ENCODE measurements at regions not wholly inside any gene's neighbourhood (a gene's known extent, or its start where the extent isn't known, plus 50 kb on each side); places are given as distances from the start of the nearest gene placed in this dataset.

GRCh38 chr4:56213543-56213942, 173.7 kb downstream of the AASDH start:
- Histone ChIP-seq H2BK15ac (ENCODE audit: low read length) (no peak overlapping the region), H2BK20ac (ENCODE audit: low read length) (no peak overlapping the region), H4K20me1 (replicated peaks in 1 of 2; ENCODE audit: control insufficient read depth in 1 of 2, insufficient read depth in 2 of 2, low read length in 2 of 2) (peaks cover 9 to 10% of the 10 kb centered on the region in 2 experiments), H3K4me3 (ENCODE audit: extremely low read depth in 1 of 4, insufficient read depth in 2 of 4, low read depth in 3 of 4, low read length in 4 of 4) (no peak overlapping the region), H2AFZ (ENCODE audit: low read length) (no peak overlapping the region), H3K36me3 (ENCODE audit: control insufficient read depth in 2 of 4, insufficient read depth in 4 of 4, low read length in 3 of 4) (peaks cover 0 to 4% (median 0%) of the 10 kb centered on the region in 4 experiments; a peak in 1 of 8 replicates), H3K56ac (replicated peaks; ENCODE audit: insufficient read length, low read depth, low read length) (no peak overlapping the region), H3K4me1 (replicated peaks in 1 of 4; ENCODE audit: control insufficient read depth in 3 of 4, insufficient read depth in 4 of 4, low read length in 3 of 4) (peaks cover 0 to 5% (median under 1%) of the 10 kb centered on the region in 4 experiments; a peak in 5 of 7 replicates), H3K23me2 (ENCODE audit: low read depth, low read length) (no peaks in the 10 kb centered on the region; the same call in 1 of the 2 replicates), H3K18ac (ENCODE audit: extremely low read depth, low read length) (no peak overlapping the region), H3K14ac (ENCODE audit: insufficient read length) (no peak overlapping the region), H3K23ac (ENCODE audit: insufficient read length) (no peak overlapping the region), H2BK5ac (ENCODE audit: low read depth, low read length) (no peak overlapping the region), H2BK120ac (replicated peaks; ENCODE audit: low read depth, low read length) (no peak overlapping the region), H3K4me2 (ENCODE audit: insufficient read depth in 1 of 2, low read depth in 2 of 2, low read length in 2 of 2) (no peak overlapping the region), H3K4ac (replicated peaks; ENCODE audit: insufficient read length, low read depth, low read length) (no peak overlapping the region), H2BK12ac (ENCODE audit: low read depth, low read length) (no peak overlapping the region), H3K27ac (ENCODE audit: low read depth, low read length) (no peak overlapping the region), H4K5ac (ENCODE audit: insufficient read length, low read depth, low read length) (no peak overlapping the region), H3K27me3 (replicated peaks in 1 of 4; ENCODE audit: control insufficient read depth in 3 of 4, extremely low read depth in 1 of 4, insufficient read depth in 3 of 4, low read length in 3 of 4) (peaks cover 11 to 38% (median 28%) of the 10 kb centered on the region in 4 experiments), H3K79me1 (ENCODE audit: low read depth, low read length) (no peaks in the 10 kb centered on the region), H2AK5ac (ENCODE audit: low read depth, low read length) (no peak overlapping the region), H3K9ac (replicated peaks in 1 of 4; ENCODE audit: extremely low read depth in 1 of 4, low read depth in 3 of 4, low read length in 3 of 4) (no peak overlapping the region), H4K91ac (replicated peaks; ENCODE audit: insufficient read length, low read length) (no peak overlapping the region), H4K8ac (ENCODE audit: extremely low read depth, insufficient read depth, low read length) (no peak overlapping the region), H3K79me2 (ENCODE audit: control insufficient read depth in 1 of 2, insufficient read depth in 2 of 2, low read length in 2 of 2) (no peaks in the 10 kb centered on the region), H3K9me3 (ENCODE audit: insufficient read depth in 2 of 2, low read depth in 1 of 2, low read length in 1 of 2) (no peaks in the 10 kb centered on the region)
- ChIA-PET CTCF (ENCODE audit: partially characterized antibody) (no interaction called here), POLR2A (ENCODE audit: partially characterized antibody) (no interaction called here)
- DNase-seq (ENCODE audit: low read depth in 1 of 2, low spot score in 2 of 2) (no peak), FAIRE-seq (no peak)
- TF ChIP-seq RAD21 (IDR thresholded peaks at IDR 0.05 in 1 of 2, conservative IDR thresholded peaks at IDR 0.05 in 1 of 2; ENCODE audit: low read depth in 2 of 2, low read length in 2 of 2) (no peak), POLR2AphosphoS5 (IDR thresholded peaks at IDR 0.05; ENCODE audit: low read depth, low read length) (no peak), TEAD4 (IDR thresholded peaks at IDR 0.05; ENCODE audit: low read depth, low read length) (no peak), CBX5 (IDR thresholded peaks at IDR 0.05; ENCODE audit: low read depth, low read length) (no peak), POU5F1 (IDR thresholded peaks at IDR 0.05; ENCODE audit: low read depth, low read length) (no peak), EZH2 (IDR thresholded peaks at IDR 0.05; ENCODE audit: low read depth, low read length, severe bottlenecking) (no peak), JUN (IDR thresholded peaks at IDR 0.05; ENCODE audit: low read depth, low read length) (no peak), BRCA1 (IDR thresholded peaks at IDR 0.05; ENCODE audit: low read depth, low read length) (no peak), SP4 (IDR thresholded peaks at IDR 0.05; ENCODE audit: low read length) (no peak), RNF2 (IDR thresholded peaks at IDR 0.05; ENCODE audit: borderline replicate concordance, low read depth, low read length, missing control alignments, poor library complexity, severe bottlenecking) (no peak), RXRA (IDR thresholded peaks at IDR 0.05; ENCODE audit: insufficient read depth, low read depth, low read length) (no peak), GABPA (IDR thresholded peaks at IDR 0.05; ENCODE audit: borderline replicate concordance, insufficient read depth, low read length) (no peak), FOSL1 (IDR thresholded peaks at IDR 0.05; ENCODE audit: insufficient read depth, low read depth, low read length) (no peak)
- WGBS, 2 experiments (ENCODE audit: extremely low coverage in 1 of 2, insufficient coverage in 1 of 2, insufficient read length in 1 of 2, insufficient replicate concordance in 2 of 2, low coverage in 1 of 2, low lambda C conversion rate in 2 of 2, missing lambda C conversion rate in 1 of 2): 79% methylated on average over 3 of the region's 3 CpGs; no CpG with 5 or more reads in 1 of the 2 experiments
